ENCODE measurements at regions not wholly inside any gene's neighbourhood (a gene's known extent, or its start where the extent isn't known, plus 50 kb on each side); places are given as distances from the start of the nearest gene placed in this dataset.

DNA sequence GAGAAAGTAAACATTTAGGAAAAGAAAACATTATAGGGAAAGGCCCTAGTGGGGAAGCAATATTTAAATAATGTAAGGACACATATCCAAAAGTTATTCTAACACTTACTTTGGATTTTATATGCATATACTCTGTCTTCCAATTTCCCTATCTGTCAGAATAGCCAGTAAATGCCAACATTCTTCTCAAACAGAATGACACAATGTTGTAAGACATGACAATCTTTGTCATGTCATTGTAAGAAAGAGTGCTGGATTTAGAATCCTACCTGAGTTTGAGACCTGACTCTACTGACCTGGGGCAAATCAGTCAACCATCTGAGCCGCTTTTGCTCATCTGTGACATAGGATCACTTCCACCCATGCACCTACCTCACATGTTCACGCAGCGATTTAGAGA, 198.3 kb downstream of the PHLDA1 start:
- intact Hi-C loops (cut with micrococcal nuclease), result no loop called here
- H3K9me3 Mint-ChIP-seq, result no peaks in the 10 kb centered on the region
- TF ChIP-seq, protein P1, sequence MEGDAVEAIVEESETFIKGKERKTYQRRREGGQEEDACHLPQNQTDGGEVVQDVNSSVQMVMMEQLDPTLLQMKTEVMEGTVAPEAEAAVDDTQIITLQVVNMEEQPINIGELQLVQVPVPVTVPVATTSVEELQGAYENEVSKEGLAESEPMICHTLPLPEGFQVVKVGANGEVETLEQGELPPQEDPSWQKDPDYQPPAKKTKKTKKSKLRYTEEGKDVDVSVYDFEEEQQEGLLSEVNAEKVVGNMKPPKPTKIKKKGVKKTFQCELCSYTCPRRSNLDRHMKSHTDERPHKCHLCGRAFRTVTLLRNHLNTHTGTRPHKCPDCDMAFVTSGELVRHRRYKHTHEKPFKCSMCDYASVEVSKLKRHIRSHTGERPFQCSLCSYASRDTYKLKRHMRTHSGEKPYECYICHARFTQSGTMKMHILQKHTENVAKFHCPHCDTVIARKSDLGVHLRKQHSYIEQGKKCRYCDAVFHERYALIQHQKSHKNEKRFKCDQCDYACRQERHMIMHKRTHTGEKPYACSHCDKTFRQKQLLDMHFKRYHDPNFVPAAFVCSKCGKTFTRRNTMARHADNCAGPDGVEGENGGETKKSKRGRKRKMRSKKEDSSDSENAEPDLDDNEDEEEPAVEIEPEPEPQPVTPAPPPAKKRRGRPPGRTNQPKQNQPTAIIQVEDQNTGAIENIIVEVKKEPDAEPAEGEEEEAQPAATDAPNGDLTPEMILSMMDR (IDR thresholded peaks at IDR 0.05), result no peak
- no peak overlapping the region for H3K4me3 Mint-ChIP-seq
- DNase-seq (no peak), ATAC-seq (ENCODE audit: low read depth) (no peak)
- no peak overlapping the region for H3K27ac Mint-ChIP-seq
- H3K27me3 Mint-ChIP-seq, result peaks cover 4% of the 10 kb centered on the region
- H3K36me3 Mint-ChIP-seq (ENCODE audit: low read depth), result no peaks in the 10 kb centered on the region
- CTCF ChIA-PET, result no interaction called here
- H3K4me1 Mint-ChIP-seq, result no peaks in the 10 kb centered on the region
- POLR2A ChIA-PET, result no interaction called here

DNA sequence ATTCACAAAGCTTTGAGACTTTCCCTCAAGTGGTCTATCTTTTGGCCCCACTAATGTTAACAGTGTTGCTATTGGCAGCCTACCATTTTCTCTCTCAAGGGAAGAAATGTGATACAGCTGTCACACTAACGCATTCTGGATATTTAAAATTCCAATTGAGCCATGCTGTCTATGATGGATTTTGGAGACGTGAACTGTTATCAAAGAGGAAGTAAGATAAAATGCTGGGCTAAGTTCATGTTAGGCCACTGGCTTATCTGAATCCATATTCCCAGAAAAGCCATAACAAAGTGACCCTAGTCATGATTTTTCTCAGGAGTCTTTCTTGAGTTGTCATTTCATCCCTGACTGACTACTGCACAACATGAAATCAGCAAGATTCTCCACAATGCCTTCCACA, 200.2 kb downstream of the PHLDA1 start:
- H3K27me3 Mint-ChIP-seq, result peaks cover 7% of the 10 kb centered on the region
- intact Hi-C loops (cut with micrococcal nuclease), result no loop called here
- CTCF ChIA-PET, result no interaction called here
- ATAC-seq (ENCODE audit: low read depth) (no peak), DNase-seq (no peak)
- TF ChIP-seq, protein P1 (IDR thresholded peaks at IDR 0.05), result no peak
- H3K27ac Mint-ChIP-seq, result no peak overlapping the region
- H3K36me3 Mint-ChIP-seq (ENCODE audit: low read depth), result no peaks in the 10 kb centered on the region
- no peaks in the 10 kb centered on the region for H3K4me1 Mint-ChIP-seq
- H3K4me3 Mint-ChIP-seq, result no peak overlapping the region
- POLR2A ChIA-PET, result no interaction called here
- no peaks in the 10 kb centered on the region for H3K9me3 Mint-ChIP-seq

DNA sequence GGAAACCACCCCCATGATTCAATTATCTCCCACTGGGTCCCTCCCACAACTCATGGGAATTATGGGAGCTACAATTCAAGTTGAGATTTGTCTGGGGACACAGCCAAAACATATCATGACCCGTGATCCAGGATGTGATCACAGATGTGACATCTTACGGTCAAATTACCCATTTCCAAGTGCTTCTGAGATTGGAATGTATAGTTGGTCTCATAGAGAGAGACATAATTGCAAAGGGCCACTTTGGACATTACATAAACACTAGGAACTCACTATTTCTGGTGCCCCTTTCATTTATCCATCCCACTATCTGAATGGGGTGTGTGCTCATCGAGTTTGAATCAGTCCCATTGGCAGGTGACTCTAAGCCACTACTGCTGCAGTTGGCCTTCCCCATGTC, 204.5 kb downstream of the PHLDA1 start:
- ChIA-PET POLR2A (no interaction called here), CTCF (no interaction called here)
- Mint-ChIP-seq H3K27ac (no peak overlapping the region), H3K27me3 (peaks cover 20% of the 10 kb centered on the region), H3K4me1 (no peaks in the 10 kb centered on the region), H3K4me3 (no peak overlapping the region), H3K36me3 (ENCODE audit: low read depth) (no peaks in the 10 kb centered on the region), H3K9me3 (no peaks in the 10 kb centered on the region)
- TF ChIP-seq, protein P1 (IDR thresholded peaks at IDR 0.05), result no peak
- intact Hi-C loops (cut with micrococcal nuclease), result no loop called here
- ATAC-seq (ENCODE audit: low read depth), result no peak
- DNase-seq, result no peak

DNA sequence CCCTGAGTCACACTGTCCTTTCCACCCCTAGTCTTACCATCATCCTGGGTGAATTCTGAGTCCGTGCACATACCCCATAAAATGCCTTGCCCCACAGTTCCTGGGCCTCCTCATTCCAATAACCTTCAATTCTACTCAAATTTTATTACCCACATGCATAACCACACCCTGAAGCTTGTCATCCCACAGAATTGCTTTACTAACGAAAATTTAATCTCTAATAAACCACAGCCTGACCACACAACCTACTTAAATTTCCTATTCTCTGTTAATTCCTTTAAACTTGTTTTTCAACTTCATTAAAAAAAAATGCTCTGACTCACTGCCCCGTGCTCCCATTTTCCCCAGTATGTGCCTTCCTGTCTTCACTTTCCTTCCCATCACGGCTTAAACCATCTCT, 205.9 kb downstream of the PHLDA1 start:
- Mint-ChIP-seq H3K36me3 (ENCODE audit: low read depth) (no peaks in the 10 kb centered on the region), H3K4me1 (no peaks in the 10 kb centered on the region), H3K4me3 (no peak overlapping the region), H3K9me3 (no peaks in the 10 kb centered on the region), H3K27ac (no peak overlapping the region), H3K27me3 (peaks cover 20% of the 10 kb centered on the region)
- TF ChIP-seq, protein P1 (IDR thresholded peaks at IDR 0.05), result no peak
- POLR2A ChIA-PET, result no interaction called here
- DNase-seq (no peak), ATAC-seq (ENCODE audit: low read depth) (no peak)
- intact Hi-C loops (cut with micrococcal nuclease), result no loop called here
- CTCF ChIA-PET, result no interaction called here

DNA sequence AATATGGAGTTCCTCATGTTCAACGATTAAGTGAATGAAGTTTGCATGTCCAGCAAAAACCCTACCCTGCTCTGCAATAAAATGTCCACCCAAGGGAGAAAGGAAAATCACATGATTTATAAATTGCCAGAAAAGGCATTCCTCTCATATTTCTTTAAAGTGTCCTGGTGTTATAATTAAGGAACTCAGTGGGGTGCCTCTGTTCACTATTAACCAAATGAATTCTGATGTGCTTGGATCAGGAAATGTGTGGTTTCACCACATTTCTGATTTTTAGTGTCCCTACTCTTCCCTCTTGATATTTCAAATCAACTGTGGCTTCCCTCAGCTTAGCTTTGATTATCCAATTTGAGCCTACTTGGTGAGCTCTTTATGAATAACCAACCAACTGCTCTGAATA, 208.1 kb downstream of the PHLDA1 start:
- no peaks in the 10 kb centered on the region for H3K36me3 Mint-ChIP-seq (ENCODE audit: low read depth)
- H3K4me1 Mint-ChIP-seq, result no peaks in the 10 kb centered on the region
- CTCF ChIA-PET, result no interaction called here
- TF ChIP-seq, protein P1 (IDR thresholded peaks at IDR 0.05), result no peak
- H3K27ac Mint-ChIP-seq, result no peak overlapping the region
- POLR2A ChIA-PET, result no interaction called here
- H3K9me3 Mint-ChIP-seq, result no peaks in the 10 kb centered on the region
- H3K4me3 Mint-ChIP-seq, result no peak overlapping the region
- intact Hi-C loops (cut with micrococcal nuclease), result no loop called here
- ATAC-seq (ENCODE audit: low read depth) (no peak), DNase-seq (no peak)
- peaks cover 20% of the 10 kb centered on the region for H3K27me3 Mint-ChIP-seq
